Spleen (tissue), 11 donors: ENCODE measurements at regions not wholly inside any gene's neighbourhood (a gene's known extent, or its start where the extent isn't known, plus 50 kb on each side); places are given as distances from the start of the nearest gene placed in this dataset.
"Not testable (repeated sequence)": the region's sequence is repeated elsewhere in the genome, so short reads cannot be mapped to it uniquely, and the experiment has no call there.

Experiments used
- DNase-seq: peaks from one replicate; pipeline ENCODE4 v3.0.0-alpha.2; 2020
- H3K27ac ChIP-seq, 8 donors: fragments of 200-600 bp; sonication (generic) in 7 of 8; 1 replicate in 4 of 8; 2 replicates in 4 of 8; pipeline versions ENCODE4 v1.5.0 to v1.8.0; 2016 to 2021; ENCODE audit warnings: inconsistent platforms in 4 of 8, mild to moderate bottlenecking in 4 of 8, moderate library complexity in 1 of 8
- H3K27me3 ChIP-seq, 7 donors: fragments of 200-600 bp; sonication (generic) in 6 of 7; replicated peaks in 1 of 7; 1 replicate in 4 of 7; 2 replicates in 3 of 7; pipeline versions ENCODE4 v1.5.0 to v1.8.0; 2016 to 2021; ENCODE audit warnings: inconsistent platforms in 3 of 7, mild to moderate bottlenecking in 1 of 7
- H3K36me3 ChIP-seq, 6 donors: fragments of 200-600 bp; sonication (generic) in 5 of 6; 1 replicate in 4 of 6; 2 replicates in 2 of 6; pipeline versions ENCODE4 v1.5.0 to v1.8.0; 2016 to 2021; ENCODE audit warnings: inconsistent platforms in 2 of 6
- H3K4me1 ChIP-seq, 6 donors: fragments of 200-600 bp; sonication (generic) in 5 of 6; 1 replicate in 3 of 6; 2 replicates in 3 of 6; pipeline versions ENCODE4 v1.5.0 to v1.8.0; 2016 to 2021; ENCODE audit warnings: inconsistent platforms in 3 of 6
- H3K4me3 ChIP-seq, 8 donors: fragments of 200-600 bp; sonication (generic) in 7 of 8; 1 replicate in 4 of 8; 2 replicates in 4 of 8; pipeline versions ENCODE4 v1.5.0 to v1.8.0; 2016 to 2021; ENCODE audit warnings: inconsistent platforms in 4 of 8, mild to moderate bottlenecking in 4 of 8, moderate library complexity in 2 of 8
- H3K9me3 ChIP-seq, 8 donors: fragments of 200-600 bp; sonication (generic) in 7 of 8; 1 replicate in 4 of 8; 2 replicates in 4 of 8; pipeline versions ENCODE4 v1.5.0 to v1.8.0; 2016 to 2021; ENCODE audit warnings: inconsistent platforms in 4 of 8
- CTCF ChIP-seq, 11 experiments: fragments of 200-600 bp in 7 of 11; fragments of 450-650 bp in 4 of 11; sonication (generic) in 4 of 11; IDR thresholded peaks in 8 of 11; conservative IDR thresholded peaks in 3 of 11; 1 replicate in 7 of 11; 2 replicates in 4 of 11; pipeline versions ENCODE4 v1.4.0 to v1.8.0; 2016 to 2021; ENCODE audit warnings: antibody characterized with exemption in 11 of 11, inconsistent platforms in 4 of 11, mild to moderate bottlenecking in 1 of 11
- POLR2A ChIP-seq, 3 donors: fragments of 450-650 bp; IDR thresholded peaks; one replicate each; pipeline ENCODE4 v1.5.1; 2017; ENCODE audit warnings: antibody characterized with exemption in 3 of 3, mild to moderate bottlenecking in 1 of 3
- POLR2AphosphoS5 ChIP-seq, 3 donors: sonication (generic); formaldehyde crosslinking; IDR thresholded peaks; one replicate each; pipeline ENCODE4 v1.5.1; 2017; ENCODE audit warnings: antibody characterized with exemption in 3 of 3
- WGBS, 5 donors: extraction: QIAGEN DNeasy Blood & Tissue Kit in 3 of 5; methylation state at CpG; one replicate each; pipeline versions ENCODE4 v1.1.5 to v1.1.7; 2013 to 2018; 5-methylcytosine and 5-hydroxymethylcytosine counted together
- intact Hi-C: fragments of 100-400 bp; cut with DNase I; formaldehyde crosslinking; loops from one replicate; pipeline ENCODE4 v1.15.0; 2023; ENCODE audit warnings: low total_unique reads
- donor health status: healthy with polysubstance abuse.
- donor health status: DM: no; HTN: no; CAD: no; lungs with moderate emphysema.
- donor health status: DM: no; HTN: no; CAD: no.
- donor health status: Bipolar disorder and iron deficiency.
- donor health status: healthy.
- donor health status: DM: no; HTN: no; CAD: no.
- donor health status: DM: yes; HTN: yes; CAD: no.

- 85 to 92% (median 89%) methylated on average over 5 of the region's 5 CpGs for WGBS, 5 donors
- no peak overlapping the region for H3K4me3 ChIP-seq
- H3K9me3 ChIP-seq: peaks cover 0 to 49% (median 27%) of the 10 kb centered on the region in 8 donors
- DNase-seq: no peak
- H3K36me3 ChIP-seq: no peaks in the 10 kb centered on the region
- TF ChIP-seq CTCF (IDR thresholded peaks at IDR 0.05 in 8 of 11, conservative IDR thresholded peaks at IDR 0.05 in 3 of 11) (no peak), POLR2A (IDR thresholded peaks at IDR 0.05) (no peak), POLR2AphosphoS5 (IDR thresholded peaks at IDR 0.05) (no peak)
- H3K27me3 ChIP-seq: no peaks in the 10 kb centered on the region
- intact Hi-C loops: no loop called here
- H3K4me1 ChIP-seq: no peaks in the 10 kb centered on the region
- no peak overlapping the region for H3K27ac ChIP-seq
These were observed 130.9 kb downstream of the RELL1 start for GRCh38 chr4:37555322-37555721.

- H3K36me3 ChIP-seq, DNase-seq, intact Hi-C loops, H3K27ac ChIP-seq, H3K27me3 ChIP-seq, H3K4me3 ChIP-seq, H3K4me1 ChIP-seq: not testable (repeated sequence)
- WGBS, 5 donors: 68 to 88% (median 74%) methylated on average over 3 of the region's 3 CpGs
- peaks cover 0 to 73% (median 41%) of the 10 kb centered on the region in 8 donors for H3K9me3 ChIP-seq
These were observed 136.3 kb downstream of the RELL1 start for GRCh38 chr4:37549866-37550265.

- TF ChIP-seq POLR2AphosphoS5 (IDR thresholded peaks at IDR 0.05): no peak
- TF ChIP-seq CTCF (IDR thresholded peaks at IDR 0.05 in 8 of 11, conservative IDR thresholded peaks at IDR 0.05 in 3 of 11): no peak
- TF ChIP-seq POLR2A (IDR thresholded peaks at IDR 0.05): no peak
- intact Hi-C loops: no loop called here
- Histone ChIP-seq H3K36me3 (no peaks in the 10 kb centered on the region), H3K9me3 (peaks cover 0 to 69% (median 41%) of the 10 kb centered on the region in 8 donors), H3K4me1 (no peaks in the 10 kb centered on the region), H3K4me3 (no peak overlapping the region), H3K27me3 (no peaks in the 10 kb centered on the region), H3K27ac (no peak overlapping the region)
- WGBS, 5 donors: 68 to 86% (median 82%) methylated on average over 6 of the region's 6 CpGs
- DNase-seq: no peak
These were observed 137.1 kb downstream of the RELL1 start for GRCh38 chr4:37549041-37549440.

DNA sequence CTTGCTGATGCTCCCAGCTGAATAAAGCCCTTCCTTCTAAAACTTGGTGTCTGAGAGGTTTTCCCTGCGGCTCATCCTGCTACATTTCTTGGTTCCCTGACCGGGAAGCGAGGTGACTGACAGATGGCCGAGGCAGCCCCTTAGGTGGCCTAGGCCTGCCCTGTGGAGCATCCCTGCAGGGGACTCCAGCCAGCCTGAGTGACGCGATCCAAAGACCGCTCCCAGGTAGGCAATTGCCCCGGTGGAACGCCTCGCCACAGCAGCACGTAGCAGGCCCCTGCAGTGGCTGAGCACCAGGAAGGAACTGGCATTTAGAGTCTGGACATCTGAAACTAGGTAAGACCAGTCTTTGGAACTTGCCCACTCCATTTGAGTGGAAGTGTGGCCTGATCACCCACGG is 139.6 kb downstream of the RELL1 start:
- no peak for TF ChIP-seq POLR2AphosphoS5 (IDR thresholded peaks at IDR 0.05)
- TF ChIP-seq POLR2A (IDR thresholded peaks at IDR 0.05): no peak
- no peak for TF ChIP-seq CTCF (IDR thresholded peaks at IDR 0.05 in 8 of 11, conservative IDR thresholded peaks at IDR 0.05 in 3 of 11)
- intact Hi-C loops: no loop called here
- peaks cover 0 to 44% (median 23%) of the 10 kb centered on the region in 8 donors for H3K9me3 ChIP-seq
- H3K4me1 ChIP-seq: no peaks in the 10 kb centered on the region
- H3K4me3 ChIP-seq: no peak overlapping the region
- H3K36me3 ChIP-seq: no peaks in the 10 kb centered on the region
- no peak overlapping the region for H3K27ac ChIP-seq
- no peak for DNase-seq
- 77 to 100% (median 97%) methylated on average over 5 to 12 of the region's 12 CpGs for WGBS, 5 donors
- no peaks in the 10 kb centered on the region for H3K27me3 ChIP-seq

DNA sequence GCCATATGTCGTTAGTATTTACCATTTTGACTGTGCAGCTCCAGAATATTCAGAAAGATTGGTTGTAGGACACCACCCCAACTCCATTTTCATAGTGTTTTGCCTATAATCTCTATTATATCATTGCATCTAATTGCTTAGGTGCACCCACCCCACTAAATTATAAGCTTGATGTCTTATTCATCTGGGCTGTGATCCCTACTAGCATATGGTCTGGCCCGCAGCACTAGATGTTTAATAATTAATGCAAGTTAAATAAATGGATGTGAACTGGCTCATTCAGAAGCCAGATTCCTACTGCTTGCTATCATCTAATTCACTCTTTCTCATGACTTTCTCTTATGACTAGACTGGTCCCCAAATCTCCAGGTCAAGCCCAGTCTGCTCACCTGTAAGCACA is 143.5 kb downstream of the RELL1 start:
- H3K27ac ChIP-seq: no peak overlapping the region
- H3K36me3 ChIP-seq: no peaks in the 10 kb centered on the region
- intact Hi-C loops: no loop called here
- no peaks in the 10 kb centered on the region for H3K27me3 ChIP-seq
- no peak for TF ChIP-seq POLR2A (IDR thresholded peaks at IDR 0.05)
- no peak for DNase-seq
- H3K4me1 ChIP-seq: no peaks in the 10 kb centered on the region
- WGBS, 5 donors: 81 to 95% (median 85%) methylated on average over 2 of the region's 2 CpGs
- H3K4me3 ChIP-seq: no peak overlapping the region
- H3K9me3 ChIP-seq: peaks cover 0 to 29% (median 14%) of the 10 kb centered on the region in 8 donors
